NCI-H1694 (cell line): ENCODE measurements at regions not wholly inside any gene's neighbourhood (a gene's known extent, or its start where the extent isn't known, plus 50 kb on each side); places are given as distances from the start of the nearest gene placed in this dataset.

Source experiments
- DNase-seq: peaks from one replicate; lab custom pipeline; 2025; lab: John Stamatoyannopoulos, UW

DNA sequence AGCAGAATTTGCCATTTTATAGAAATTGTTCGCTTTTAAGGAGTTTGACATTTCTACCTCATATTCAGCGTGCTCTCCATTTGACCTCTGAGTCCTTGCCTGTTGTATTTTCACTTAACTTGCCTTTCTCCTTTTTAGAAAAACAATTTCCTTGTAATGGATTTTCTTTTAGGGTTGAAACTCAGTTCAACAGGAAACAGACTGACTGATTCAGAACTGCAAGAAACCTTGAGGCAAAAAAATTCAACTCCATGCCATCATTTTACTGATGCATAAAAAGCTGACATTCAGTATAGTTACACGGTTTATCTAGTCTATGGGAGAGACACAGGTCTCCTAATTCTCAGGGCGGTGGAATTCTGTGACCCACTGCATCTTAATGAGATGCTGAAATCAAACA is 59.8 kb downstream of the MRPS30 start:
- DNase-seq: no peak

DNA sequence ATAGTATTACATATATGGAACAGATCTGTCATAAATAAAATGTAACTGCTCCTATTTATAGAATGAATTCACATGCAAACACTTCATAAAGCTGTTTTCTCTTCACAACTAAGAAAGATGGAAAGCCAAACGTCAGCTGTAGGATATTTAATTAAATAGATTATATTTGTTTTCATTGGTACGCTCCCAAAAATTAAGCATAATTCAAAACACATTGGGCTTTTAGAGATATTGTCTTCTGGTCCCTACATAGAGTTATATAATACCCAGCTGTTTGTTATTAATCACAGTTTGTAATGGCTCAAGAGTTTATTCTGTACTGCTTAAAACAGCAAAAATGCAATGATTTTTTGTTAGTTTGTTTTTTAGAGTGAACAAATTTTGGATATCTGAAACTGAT is 61.2 kb downstream of the MRPS30 start:
- no peak for DNase-seq

DNA sequence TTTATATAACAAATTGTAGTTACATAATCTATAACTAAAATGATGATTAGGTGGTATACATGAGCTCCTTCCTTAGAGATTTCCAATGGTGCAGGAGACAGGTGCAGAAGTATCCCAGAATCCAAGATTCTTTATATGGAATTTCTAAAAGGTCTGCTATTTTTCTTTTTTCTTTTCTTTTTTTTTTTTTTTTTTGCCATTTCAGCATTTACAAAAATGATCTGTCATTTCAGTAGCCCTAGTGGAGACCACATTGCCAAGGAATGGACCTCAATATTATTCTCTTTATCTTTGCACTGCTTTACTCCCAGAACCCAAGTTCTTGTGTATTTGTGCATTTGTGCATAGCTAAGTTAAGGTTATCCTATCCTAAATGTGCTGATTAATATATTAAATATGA is 61.7 kb downstream of the MRPS30 start:
- no peak for DNase-seq

DNA sequence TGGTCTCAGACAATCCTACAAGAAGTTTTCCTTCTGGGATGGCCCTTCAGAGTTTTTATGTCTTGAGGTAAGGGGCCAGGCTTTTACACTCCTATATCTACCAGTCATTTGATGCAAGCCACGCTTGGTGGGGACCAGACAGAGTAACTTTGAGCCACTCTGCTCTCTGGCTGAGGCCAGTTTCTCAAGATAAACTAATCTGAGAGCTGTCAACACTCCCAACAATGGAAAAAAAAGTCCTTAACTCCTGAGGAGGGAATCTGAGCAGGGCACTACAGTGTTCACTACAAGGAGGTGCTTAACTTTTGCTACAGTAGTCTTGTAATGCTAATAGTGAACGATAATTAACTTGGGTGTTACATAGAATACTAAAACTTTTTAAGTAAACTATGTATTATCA is 62.7 kb downstream of the MRPS30 start:
- DNase-seq: no peak

DNA sequence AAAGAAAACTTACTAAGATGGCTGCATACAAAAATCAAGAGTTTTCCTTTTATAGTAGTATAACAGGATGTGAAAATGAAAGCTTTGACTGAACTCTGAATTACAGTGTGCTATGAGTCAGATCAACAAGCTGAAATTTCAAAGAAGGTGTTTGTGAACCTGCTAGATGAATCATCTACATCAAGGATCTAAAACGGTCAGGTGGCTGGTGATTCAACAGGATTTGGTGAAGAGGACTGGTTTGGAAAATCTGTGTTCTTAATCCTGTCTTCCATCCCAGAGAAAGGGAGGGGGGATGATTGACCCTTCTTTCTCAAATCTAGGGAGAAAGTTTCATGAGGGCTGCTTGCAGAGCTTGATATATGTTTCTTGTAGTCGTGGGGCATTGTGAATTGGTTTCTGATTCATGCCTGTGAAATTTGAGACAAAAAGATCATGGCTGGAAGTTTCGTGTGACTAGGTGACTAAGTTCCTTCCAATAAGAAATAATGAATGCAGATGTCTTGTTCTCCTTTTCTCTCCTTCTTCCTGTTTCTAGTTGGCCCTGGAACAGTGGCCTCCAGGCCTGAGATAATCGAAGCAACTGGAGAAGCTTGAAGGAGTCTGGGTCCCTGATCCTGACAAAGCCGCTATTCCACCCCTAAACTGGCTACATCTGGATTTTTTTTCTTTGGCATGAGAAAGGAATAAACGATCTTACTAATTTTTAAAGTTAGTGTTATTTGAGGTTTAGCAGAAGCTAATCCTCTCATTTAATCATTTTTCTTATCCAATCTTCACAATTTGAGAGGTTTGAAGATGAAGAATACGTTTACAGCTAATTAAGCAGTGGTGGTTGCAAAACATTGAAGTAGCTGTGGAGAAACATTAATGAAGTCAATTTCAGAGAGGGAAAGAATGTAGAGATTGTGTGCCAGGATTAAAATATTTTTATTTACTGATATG is 67.2 kb downstream of the MRPS30 start:
- no peak for DNase-seq

DNA sequence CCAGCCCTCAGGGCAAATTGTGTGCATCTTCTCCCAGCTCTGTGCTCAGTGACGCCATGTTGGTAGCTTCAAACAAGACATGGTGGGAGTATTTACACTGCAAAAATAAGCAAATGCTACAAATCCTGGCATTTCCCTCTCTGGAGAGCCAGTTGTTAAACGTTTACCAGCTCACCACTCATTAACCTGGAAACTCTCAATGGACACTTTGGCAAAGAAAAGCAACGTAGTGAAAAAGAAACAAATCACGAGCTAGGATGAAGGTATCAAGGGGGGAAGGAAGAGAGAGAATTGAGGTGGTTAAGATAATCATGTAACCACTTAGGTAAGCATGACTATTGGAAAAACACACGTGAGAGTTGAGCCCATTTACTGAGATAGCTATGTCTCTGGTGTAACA is 72.5 kb downstream of the MRPS30 start:
- DNase-seq: no peak

DNA sequence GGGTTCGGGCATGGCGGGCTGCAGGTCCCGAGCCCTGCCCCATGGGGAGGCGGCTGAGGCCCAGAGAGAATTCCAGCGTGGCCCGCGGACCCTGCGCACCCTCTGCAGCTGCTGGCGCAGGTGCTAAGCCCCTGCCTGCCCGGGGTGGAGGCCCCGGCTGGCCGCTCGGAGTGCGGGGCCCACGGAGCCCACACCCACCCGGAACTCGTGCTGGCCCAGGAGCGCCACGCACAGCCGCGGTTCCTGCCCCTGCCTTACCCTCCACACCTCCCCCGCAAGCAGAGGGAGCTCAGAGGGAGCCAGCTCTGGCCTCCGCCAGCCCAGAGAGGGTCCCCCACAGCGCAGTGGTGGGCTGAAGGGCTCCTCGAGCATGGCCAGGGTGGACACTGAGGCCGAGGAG is 75.3 kb downstream of the MRPS30 start:
- DNase-seq: no peak

DNA sequence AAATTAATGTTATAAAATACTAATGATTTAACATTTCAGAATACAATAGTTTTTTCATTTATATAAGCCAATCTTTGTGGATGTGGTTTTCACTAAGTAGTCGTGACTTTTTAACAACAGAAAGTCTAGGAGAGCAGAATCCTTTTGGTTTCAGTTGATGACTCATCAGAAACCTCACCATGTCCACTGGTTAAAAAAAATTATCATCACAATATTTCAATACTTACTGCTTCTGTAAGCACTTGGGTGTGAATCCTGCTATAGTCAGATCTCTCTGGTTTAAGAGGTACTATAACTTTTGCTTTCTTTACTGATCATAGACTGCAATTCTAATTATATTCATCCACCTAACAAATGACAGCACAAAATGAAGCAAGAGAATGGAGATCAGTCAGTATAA is 77.2 kb downstream of the MRPS30 start:
- no peak for DNase-seq

DNA sequence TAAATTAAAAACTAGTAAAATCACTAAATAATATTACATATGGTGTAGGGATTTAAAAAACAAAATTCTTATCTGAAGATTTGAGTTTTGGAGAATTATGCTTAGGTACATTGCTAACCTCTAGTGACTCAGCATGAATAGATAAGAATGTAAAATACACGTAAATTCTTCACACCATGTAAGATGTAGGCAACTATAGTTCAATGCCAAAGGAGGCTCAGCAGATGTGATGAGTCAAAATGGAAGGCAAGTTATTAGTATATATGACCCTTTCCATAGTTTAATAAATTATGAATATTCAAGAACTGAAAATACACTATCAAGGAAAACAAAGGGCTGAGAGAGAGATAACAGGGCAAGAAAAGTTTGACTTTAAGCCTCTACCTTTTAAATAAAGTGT is 79.0 kb downstream of the MRPS30 start:
- no peak for DNase-seq

DNA sequence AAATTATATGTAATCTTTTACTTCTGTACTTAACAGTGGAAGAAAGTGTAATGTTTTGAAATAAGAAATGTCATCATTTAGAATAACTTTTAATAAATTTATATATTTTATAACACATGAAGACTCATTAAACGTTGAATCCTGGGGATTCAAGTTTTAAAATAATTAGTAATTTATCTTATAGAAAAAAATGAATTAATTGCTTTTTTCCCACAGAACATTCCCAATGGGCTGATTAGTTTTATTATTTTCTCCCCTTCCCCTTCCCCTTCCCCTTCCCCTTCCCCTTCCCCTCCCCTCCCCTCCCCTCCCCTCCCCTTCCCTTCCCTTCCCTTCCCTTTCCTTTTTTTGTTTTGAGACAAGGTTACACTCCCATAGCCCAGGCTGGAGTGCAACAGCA is 79.7 kb downstream of the MRPS30 start:
- DNase-seq: no peak

DNA sequence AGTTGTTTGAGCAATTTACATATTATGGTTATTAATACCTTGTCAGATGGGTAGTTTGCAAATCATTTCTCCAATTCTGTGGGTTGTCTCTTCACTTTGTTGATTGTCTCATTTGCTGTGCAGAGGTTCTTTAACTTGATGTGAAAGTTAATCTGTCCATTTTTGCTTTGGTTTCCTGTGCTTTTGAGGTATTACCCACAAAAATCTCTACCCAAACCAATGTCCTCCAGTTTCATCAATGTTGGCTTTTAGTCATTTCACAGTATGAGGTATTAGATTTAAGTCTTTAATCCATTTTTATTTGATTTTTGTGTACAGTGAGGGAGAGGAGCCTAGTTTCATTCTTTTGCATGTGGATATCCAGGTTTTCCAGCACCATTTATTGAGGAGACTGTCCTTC is 82.4 kb downstream of the MRPS30 start:
- DNase-seq: no peak

DNA sequence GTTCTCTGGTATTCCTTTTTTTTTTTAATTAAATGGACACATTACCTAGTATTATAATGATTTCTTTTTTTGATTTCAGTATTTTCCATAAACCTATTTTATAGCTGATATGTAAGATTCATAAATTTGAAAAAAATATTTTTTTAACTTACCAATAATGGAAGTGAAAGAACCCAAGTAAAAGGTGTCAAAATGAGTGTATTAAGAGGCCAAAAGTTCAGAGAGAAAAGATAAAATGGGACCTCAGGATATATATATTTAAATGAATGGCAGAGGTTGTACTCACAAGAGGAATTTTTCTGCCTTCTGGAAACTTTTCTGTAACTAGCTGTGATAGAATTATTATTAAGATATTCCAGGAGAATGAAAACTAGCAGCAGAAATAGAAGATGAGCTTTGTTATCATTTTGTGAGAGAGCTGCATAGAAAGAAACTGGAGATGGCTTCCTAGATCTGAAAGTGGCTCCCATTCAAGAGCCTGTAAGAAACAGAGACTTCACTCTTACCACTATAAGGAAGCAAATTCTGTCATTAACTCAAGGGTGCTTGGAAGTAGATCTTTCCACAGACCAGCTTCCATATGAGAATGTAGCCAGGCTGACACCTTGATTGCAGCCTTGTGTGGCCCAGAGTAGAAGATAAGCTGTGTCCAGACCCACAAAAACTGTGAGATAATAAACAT is 91.7 kb downstream of the MRPS30 start:
- DNase-seq: no peak

DNA sequence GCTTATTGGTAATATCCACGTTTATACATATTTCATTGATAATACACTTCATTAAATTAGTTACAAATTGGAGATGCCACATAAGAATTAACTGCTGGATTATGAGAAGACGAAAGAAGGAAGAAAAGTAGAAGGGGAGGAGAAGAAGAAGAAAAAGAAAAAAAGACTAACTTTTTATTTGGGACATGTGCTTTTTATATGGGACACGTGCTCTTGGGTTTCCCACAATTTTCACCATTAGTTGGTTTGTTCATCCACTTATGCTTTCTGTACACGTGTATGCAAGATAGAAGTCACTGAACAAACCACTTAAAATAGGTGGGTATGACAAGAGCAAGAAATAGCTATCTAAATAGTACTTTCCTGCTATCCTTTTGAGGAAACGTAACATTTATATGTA is 98.6 kb downstream of the MRPS30 start:
- no peak for DNase-seq

DNA sequence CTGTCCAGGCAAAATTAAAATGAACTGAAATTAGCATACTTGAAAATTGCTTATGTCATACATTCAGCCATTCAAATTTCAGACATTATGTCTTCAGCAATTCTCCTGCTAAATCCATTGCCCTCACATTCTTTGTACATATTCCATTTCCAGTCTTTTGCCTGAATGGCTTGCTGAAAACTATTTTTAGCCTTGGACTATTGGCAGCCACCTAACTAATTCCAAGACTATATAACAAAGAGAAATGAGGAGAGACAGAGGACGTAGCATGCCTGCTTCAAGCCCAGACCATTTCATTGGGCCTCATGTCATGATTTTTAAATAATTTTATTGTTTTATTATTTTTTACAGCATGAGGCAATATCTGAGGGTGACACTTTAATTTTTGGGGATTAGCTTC is 100.3 kb downstream of the MRPS30 start:
- no peak for DNase-seq

DNA sequence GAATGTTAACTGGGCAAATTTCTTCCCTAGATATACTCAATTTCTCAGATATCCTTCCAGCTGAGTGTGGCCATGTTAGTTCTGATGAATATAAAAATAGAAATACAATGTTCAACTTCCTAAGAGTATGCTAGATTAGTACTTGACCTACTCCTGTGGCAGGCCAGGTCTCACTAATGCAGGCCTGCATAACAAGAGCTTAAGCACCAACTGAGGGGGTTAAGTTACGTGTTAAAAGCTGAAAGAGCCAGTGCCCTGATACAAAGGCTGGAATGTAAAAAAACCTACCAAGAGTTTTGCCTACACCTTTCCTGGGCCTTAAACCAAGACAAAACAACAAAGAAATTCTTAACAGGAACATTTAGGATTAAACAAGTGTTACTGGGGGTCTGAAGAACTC is 102.8 kb downstream of the MRPS30 start:
- no peak for DNase-seq

DNA sequence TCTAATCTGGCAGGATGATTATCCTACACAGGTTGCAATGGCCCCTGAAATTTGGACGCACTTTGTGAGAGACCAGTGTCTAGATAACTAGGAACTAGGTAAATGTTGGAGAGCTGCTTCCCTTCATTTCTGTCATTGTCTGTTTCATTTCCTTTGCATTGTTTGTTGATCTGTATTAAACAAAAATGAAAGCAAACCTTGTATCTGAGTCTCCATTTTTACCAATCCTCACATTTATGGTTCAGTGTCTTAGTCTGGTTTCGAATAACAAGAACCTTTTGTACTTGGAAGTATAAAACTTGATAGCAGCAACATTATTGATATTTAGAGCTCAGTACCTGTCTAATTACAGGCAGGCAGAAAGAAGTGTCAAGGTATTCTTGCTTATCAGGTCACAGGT is 105.5 kb downstream of the MRPS30 start:
- DNase-seq: no peak

DNA sequence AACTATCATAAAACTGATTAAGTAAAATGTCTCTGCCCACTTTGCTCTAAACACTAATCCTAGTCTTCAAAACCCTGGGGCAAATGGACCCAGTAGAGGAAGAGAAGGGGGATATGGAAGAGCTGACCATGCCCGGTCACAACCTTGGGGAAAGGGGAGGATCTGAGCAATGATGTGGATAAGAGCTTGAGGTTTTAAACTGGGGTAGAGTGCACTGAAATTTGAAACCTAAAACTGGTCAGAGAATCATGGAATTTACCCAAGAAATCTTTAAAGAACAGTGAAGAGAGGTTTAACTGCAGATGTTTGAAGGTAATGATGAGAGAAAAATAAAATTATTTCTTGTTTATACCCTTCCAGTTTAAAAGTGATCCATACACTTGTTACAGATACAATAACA is 110.8 kb downstream of the MRPS30 start:
- no peak for DNase-seq

DNA sequence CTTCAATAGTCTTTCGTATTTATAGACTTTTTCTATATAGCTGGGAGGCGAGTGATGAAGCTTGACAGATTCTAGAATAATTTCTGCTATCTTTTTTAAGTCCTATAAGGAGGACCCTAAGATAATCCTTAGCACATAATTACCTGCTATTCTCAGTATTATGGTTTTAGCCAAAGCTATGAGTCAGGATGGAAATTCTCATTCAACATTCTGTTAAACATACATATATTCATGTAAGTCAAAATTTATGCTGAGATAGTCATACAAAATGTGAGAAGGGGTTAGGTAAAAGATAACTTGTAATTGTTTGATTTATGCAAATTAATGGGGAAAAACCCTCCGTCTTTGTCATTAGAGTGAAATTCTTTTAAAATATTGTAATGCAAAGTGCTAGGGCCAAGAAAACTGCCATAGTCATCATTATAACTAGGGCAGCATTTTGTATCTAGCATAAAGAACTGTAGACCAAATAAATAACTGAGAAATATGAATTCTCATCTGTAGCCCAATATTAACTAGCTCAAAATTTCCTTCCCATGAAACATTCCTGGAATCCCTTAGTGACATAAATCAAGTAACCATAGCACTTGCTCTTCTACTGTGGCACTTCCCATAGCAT is 118.5 kb downstream of the MRPS30 start:
- no peak for DNase-seq

DNA sequence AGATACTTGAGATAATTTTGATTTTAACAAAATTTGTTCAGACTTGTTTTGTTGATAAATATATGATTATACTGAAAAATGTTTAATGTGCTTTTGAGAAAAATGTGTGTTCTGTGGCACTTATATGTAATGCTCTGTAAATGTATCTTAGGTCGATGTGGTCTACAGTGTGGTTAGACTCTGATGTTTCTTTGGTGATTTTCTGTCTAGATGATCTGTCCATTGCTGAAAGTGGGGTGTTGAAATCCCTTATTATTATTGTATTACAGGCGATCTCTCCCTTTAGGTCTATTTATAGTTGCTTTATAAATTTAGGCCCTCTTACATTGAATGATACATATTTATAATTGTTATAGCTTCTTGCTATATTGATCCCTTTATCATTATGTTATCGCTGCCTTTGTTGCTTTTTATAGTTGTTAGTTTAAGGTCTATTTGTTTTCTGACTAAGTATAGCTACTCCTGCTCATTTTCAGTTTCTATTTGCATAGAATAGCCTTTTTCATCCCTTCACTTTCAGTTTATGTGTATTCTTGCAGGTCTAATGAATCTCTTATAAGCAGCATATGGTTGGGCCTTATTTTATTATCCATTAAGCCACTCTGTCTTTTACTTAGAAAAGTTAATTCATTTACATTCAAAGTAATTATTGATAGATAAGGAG is 124.3 kb downstream of the MRPS30 start:
- no peak for DNase-seq

DNA sequence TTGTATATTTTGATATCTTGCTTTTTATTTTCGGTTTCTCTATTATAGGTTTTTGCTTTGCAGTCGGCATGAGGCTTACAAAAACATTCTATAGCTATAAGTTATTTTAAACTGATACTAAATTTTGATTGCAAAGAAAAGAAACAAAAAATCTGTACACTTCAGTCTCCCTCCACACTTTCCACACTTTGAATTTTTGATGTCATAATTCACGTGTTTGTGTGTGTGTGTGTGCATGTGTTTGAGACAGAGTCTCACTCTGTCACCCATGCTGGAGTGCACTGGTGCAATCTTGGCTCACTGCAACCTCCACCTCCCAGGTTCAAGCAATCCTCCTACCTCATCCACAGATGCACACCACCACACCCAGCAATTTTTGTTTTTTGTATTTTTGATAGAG is 124.9 kb downstream of the MRPS30 start:
- DNase-seq: no peak

DNA sequence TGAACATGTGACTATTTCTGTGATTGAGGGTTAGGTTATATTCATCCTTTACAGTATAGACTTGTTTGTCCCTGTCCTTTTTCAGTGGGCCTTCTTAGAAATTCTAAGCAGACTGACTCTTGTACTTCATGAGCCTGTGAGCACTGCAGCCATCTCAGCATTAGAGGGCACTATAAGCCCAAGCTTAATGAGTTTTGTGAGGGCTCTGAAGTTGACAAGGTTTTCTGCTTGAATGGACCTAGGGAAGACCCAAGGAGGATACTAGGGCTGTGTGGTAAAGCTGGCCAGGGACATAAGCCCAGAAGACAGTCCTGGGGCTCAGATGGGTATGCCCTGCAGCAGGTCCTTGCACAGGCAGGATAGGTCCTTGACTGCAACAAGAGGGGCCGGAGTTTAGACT is 126.5 kb downstream of the MRPS30 start:
- no peak for DNase-seq

DNA sequence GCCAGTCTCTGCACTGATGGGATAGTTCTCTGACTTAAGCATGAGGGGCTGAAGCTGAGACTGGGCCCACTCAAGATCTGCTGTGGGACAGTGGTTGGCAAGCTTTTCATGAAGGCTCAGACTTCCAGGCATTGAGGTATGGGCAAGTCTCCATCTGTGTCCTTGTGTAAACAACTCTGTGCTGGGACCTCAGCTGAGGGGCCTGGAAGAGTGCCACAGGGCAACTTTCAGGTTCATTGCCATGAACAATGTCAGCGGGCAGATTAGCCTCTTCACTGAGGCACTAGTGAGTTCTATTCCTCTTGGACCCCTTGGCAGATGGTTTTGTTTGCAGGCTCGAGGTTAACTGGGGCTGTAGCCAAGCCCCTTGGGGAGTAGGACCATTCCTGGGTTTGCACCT is 127.1 kb downstream of the MRPS30 start:
- DNase-seq: no peak
